WERI-Rb-1 (cell line): ENCODE measurements at regions not wholly inside any gene's neighbourhood (a gene's known extent, or its start where the extent isn't known, plus 50 kb on each side); places are given as distances from the start of the nearest gene placed in this dataset.
"Not testable (repeated sequence)": the region's sequence is repeated elsewhere in the genome, so short reads cannot be mapped to it uniquely, and the experiment has no call there.

ENCODE experiments used
- DNase-seq: peaks from one replicate; pipeline ENCODE4 v3.0.0-alpha.2; 2020
- H3K27ac ChIP-seq: fragments of 250-450 bp; sonication (Bioruptor Pico); 2 replicates; pipeline ENCODE4 v1.5.1; 2020; ENCODE audit warnings: mild to moderate bottlenecking, moderate library complexity
- H3K27me3 ChIP-seq: fragments of 250-450 bp; sonication (Bioruptor Pico); 2 replicates; pipeline ENCODE4 v1.5.1; 2021; ENCODE audit warnings: mild to moderate bottlenecking, low read depth, moderate library complexity; ENCODE audit not compliant: insufficient read depth, severe bottlenecking
- H3K36me3 ChIP-seq: fragments of 250-450 bp; sonication (Bioruptor Pico); 2 replicates; pipeline ENCODE4 v1.5.1; 2020; ENCODE audit warnings: mild to moderate bottlenecking, moderate library complexity
- H3K4me3 ChIP-seq: 2 replicates; pipeline ENCODE4 v1.5.1; 2011; ENCODE audit warnings: low read depth, mild to moderate bottlenecking, control low read depth, low read length
- H3K9me3 ChIP-seq: fragments of 250-450 bp; sonication (Bioruptor Pico); 2 replicates; pipeline ENCODE4 v1.5.1; 2021; ENCODE audit warnings: mild to moderate bottlenecking, moderate library complexity; ENCODE audit not compliant: severe bottlenecking
- TF ChIP-seq, protein P1 (sequence below): IDR thresholded peaks from 2 replicates; pipeline ENCODE4 v1.5.1; 2011; ENCODE audit warnings: low read depth, mild to moderate bottlenecking, control low read depth, inconsistent platforms, low read length

DNA sequence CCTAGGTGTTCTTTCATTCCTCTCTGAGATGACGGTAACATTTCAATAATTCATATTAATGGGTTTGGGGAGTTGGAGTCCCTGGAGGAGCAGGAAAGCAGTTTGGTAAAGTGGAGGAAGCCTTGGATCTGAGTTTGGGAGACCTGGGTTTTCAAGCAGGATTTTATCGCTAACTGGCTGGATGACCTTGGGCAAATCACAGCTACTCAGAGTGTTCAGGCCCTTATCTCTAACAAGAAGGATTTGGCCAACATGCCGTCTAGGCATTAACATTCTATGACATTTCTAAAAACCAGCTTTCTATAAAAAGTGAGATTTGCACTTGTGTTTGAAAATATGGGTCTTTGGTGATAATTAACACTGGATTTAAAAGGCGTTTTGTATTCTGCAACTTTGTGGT is 59.7 kb upstream of the MEX3C start:
- H3K9me3 ChIP-seq, result no peaks in the 10 kb centered on the region
- no peak overlapping the region for H3K27ac ChIP-seq
- no peaks in the 10 kb centered on the region for H3K27me3 ChIP-seq
- no peak for DNase-seq
- no peaks in the 10 kb centered on the region for H3K36me3 ChIP-seq
- H3K4me3 ChIP-seq, result no peak overlapping the region
- TF ChIP-seq, protein P1, sequence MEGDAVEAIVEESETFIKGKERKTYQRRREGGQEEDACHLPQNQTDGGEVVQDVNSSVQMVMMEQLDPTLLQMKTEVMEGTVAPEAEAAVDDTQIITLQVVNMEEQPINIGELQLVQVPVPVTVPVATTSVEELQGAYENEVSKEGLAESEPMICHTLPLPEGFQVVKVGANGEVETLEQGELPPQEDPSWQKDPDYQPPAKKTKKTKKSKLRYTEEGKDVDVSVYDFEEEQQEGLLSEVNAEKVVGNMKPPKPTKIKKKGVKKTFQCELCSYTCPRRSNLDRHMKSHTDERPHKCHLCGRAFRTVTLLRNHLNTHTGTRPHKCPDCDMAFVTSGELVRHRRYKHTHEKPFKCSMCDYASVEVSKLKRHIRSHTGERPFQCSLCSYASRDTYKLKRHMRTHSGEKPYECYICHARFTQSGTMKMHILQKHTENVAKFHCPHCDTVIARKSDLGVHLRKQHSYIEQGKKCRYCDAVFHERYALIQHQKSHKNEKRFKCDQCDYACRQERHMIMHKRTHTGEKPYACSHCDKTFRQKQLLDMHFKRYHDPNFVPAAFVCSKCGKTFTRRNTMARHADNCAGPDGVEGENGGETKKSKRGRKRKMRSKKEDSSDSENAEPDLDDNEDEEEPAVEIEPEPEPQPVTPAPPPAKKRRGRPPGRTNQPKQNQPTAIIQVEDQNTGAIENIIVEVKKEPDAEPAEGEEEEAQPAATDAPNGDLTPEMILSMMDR, result no peak

GRCh38 chr18:51260118-51260517 is 62.6 kb upstream of the MEX3C start:
- Histone ChIP-seq H3K36me3 (no peaks in the 10 kb centered on the region), H3K27me3 (no peaks in the 10 kb centered on the region), H3K9me3 (no peaks in the 10 kb centered on the region), H3K27ac (no peak overlapping the region), H3K4me3 (no peak overlapping the region)
- TF ChIP-seq, protein P1, result no peak
- DNase-seq, result no peak

DNA sequence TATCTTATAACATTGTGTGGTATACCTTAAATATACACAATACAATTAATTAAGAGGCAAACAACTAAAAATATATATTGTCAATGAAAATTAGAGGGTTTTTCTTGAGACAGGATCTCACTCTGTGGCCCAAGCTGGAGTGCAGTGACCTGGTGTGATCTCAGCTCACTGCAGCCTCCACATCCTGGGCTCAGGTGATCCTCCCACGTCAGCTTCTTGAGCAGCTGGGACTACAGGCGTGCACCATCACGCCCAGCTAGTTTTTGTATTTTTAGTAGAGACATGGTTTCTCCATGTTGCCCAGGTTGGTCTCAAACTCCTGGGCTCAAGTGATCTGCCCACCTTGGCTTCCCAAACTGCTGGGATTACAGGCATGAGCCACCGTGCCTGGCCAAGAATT is 68.6 kb upstream of the MEX3C start:
- H3K27ac ChIP-seq, H3K9me3 ChIP-seq, H3K27me3 ChIP-seq, DNase-seq, H3K36me3 ChIP-seq, H3K4me3 ChIP-seq: not testable (repeated sequence)

DNA sequence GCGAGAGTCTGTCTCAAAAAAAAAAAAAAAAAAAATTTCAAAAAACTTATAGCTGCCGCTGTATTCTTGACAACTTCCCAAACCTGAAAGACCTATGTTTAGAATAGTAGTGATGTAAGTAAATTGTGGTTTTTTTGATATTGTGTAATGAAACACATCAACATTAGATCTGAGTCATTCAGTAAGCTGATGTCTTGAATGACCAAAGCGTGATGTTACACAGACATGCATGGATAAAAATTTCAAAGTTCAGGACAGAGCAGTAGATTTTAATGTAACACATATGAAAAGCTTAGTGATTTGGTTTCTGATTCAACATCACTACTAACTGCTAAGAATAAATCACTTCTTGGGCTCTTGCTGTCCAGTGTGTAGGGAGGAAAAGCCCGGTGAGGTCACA is 69.3 kb upstream of the MEX3C start:
- H3K27ac ChIP-seq, result no peak overlapping the region
- TF ChIP-seq, protein P1, result no peak
- H3K36me3 ChIP-seq, result no peaks in the 10 kb centered on the region
- H3K9me3 ChIP-seq, result no peaks in the 10 kb centered on the region
- no peaks in the 10 kb centered on the region for H3K27me3 ChIP-seq
- DNase-seq, result no peak
- no peak overlapping the region for H3K4me3 ChIP-seq

GRCh38 chr18:51273437-51273836 is 76.0 kb upstream of the MEX3C start:
- H3K4me3 ChIP-seq, result no peak overlapping the region
- TF ChIP-seq, protein P1, result no peak
- H3K27ac ChIP-seq, result no peak overlapping the region
- no peak for DNase-seq
- H3K27me3 ChIP-seq, result no peaks in the 10 kb centered on the region
- H3K36me3 ChIP-seq, result no peaks in the 10 kb centered on the region
- no peaks in the 10 kb centered on the region for H3K9me3 ChIP-seq

DNA sequence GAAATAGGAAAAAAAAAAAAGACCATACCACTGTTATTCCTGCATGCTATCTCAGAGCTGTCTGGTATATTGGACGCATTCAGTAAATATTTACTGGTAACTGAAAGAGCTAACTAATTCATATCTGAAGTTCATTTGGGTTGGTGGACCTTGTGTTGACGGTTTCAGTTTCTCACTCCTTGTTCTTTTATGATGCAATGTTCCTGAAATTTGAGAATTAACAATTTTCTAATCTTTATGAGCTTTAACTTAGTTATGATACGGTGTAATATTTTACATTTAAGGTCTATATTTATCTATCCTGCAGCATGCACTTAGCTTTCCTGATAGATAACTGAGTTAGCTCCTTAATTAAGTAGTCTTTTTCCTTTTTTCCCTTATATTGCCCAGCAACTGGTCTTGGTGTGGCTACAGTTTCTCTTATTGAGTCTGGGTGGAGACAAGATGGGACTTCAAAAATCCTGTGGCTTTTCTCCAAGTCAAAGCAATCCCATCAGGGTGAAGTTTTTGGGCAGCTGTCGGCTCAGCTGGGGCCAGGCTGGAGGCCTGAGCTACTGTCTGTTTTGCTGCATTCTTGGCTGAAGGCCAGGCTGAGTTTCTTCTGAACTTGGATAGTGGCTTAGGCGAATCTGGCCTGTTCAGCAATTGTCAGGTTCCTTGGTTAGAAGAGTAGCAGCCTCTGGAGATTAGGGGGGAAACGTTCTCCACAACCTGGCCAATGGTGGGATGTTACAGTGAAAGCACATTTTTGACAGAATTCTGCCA is 78.4 kb upstream of the MEX3C start:
- Histone ChIP-seq H3K4me3 (no peak overlapping the region), H3K36me3 (no peaks in the 10 kb centered on the region), H3K27me3 (no peaks in the 10 kb centered on the region), H3K27ac (no peak overlapping the region), H3K9me3 (no peaks in the 10 kb centered on the region)
- TF ChIP-seq, protein P1, result no peak
- DNase-seq, result no peak
